HEK293T (cell line): ENCODE measurements at regions not wholly inside any gene's neighbourhood (a gene's known extent, or its start where the extent isn't known, plus 50 kb on each side); places are given as distances from the start of the nearest gene placed in this dataset.

ENCODE experiments used
- BHLHE40 ChIP-seq: fragments of 450-650 bp; IDR thresholded peaks from 2 replicates; pipeline ENCODE4 v1.6.1; 2016; ENCODE audit warnings: mild to moderate bottlenecking, moderate library complexity, borderline replicate concordance
- SP1 ChIP-seq: fragments of 450-650 bp; IDR thresholded peaks from 2 replicates; pipeline ENCODE4 v1.6.1; 2017

- no peak for TF ChIP-seq SP1
- TF ChIP-seq BHLHE40, result no peak
Measured at GRCh38 chr11:127639916-127640315, 639.3 kb upstream of the KIRREL3 start.
